ENCODE measurements at regions not wholly inside any gene's neighbourhood (a gene's known extent, or its start where the extent isn't known, plus 50 kb on each side); places are given as distances from the start of the nearest gene placed in this dataset.

DNA sequence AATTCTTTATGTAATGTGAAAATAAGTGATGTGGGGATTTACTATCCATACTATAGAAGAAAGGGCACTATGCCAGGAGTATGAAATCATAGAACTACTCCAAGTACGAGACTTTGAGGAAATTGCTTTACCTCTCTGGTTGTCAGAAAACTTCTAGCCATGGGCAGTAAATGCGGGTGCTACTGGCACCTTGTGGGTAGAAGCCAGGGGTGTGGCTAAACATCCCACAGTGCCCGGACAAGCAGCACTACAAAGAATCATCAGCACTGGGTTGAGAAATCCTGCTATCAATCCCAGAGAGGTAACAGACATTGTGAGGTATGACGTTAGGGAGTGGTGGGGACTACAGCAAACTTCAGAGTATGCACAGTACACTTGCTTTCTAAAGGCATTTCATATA lies 453.5 kb upstream of the TNP1 start:
- Histone ChIP-seq H2AFZ (ENCODE audit: insufficient read depth, low read length, poor library complexity) (no peak overlapping the region), H4K8ac (ENCODE audit: low read depth, low read length) (no peak overlapping the region), H3K14ac (ENCODE audit: low read length) (no peak overlapping the region), H3K27ac (ENCODE audit: low read depth, low read length) (no peak overlapping the region), H3K4me1 (ENCODE audit: control insufficient read depth in 1 of 2, insufficient read depth in 2 of 2, low read length in 2 of 2) (no peaks in the 10 kb centered on the region), H2BK12ac (ENCODE audit: low read length) (no peak overlapping the region), H3K4me2 (ENCODE audit: low read length) (no peak overlapping the region), H3K9me3 (ENCODE audit: insufficient read depth, low read depth, low read length) (peaks cover 5% of the 10 kb centered on the region), H2AK5ac (ENCODE audit: low read length) (no peak overlapping the region), H2BK5ac (ENCODE audit: low read depth, low read length, poor library complexity) (no peak overlapping the region), H3K23ac (ENCODE audit: low read length) (no peak overlapping the region), H3K79me2 (ENCODE audit: control insufficient read depth, insufficient read depth, low read length, poor library complexity) (no peaks in the 10 kb centered on the region), H3K18ac (ENCODE audit: low read length) (no peak overlapping the region), H2BK120ac (ENCODE audit: insufficient read depth, low read length, poor library complexity) (no peak overlapping the region), H3K79me1 (ENCODE audit: low read length) (no peaks in the 10 kb centered on the region), H3K4me3 (ENCODE audit: low read depth, low read length) (no peak overlapping the region), H3K9ac (ENCODE audit: low read length) (no peak overlapping the region), H3K27me3 (ENCODE audit: insufficient read depth, low read length) (no peaks in the 10 kb centered on the region), H4K91ac (ENCODE audit: low read depth, low read length) (peak overlapping the region; percentile 4), H3K36me3 (ENCODE audit: control insufficient read depth in 1 of 2, insufficient read depth in 2 of 2, low read length in 2 of 2) (peaks cover 3 to 6% of the 10 kb centered on the region in 2 experiments), H4K12ac (ENCODE audit: low read depth, low read length) (no peak overlapping the region), H3K4ac (ENCODE audit: low read depth, low read length) (no peak overlapping the region)
- DNase-seq = peak in 1 of 2 donors; percentile 60
- no CpG with 5 or more reads among the region's 4 CpGs for WGBS (ENCODE audit: extremely low coverage, insufficient coverage, insufficient read length)

DNA sequence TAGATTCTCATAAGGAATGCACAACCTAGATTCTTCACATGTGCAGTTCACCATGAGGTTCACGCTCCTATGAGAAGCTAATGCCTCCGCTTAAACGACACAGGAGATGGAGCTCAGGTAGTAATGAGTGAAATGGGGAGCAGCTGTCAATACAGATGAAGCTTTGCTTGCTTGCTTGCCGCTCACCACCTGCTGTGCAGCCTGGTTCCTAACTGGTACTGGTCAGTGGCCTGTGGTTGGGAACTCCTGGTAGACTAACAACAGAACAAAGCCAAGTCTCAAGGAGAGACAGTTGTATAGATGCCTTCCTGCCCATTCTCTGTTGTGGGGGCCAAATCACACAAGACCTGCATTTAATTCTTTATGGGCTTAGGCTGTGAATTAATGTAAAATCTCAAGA lies 449.2 kb upstream of the TNP1 start:
- Histone ChIP-seq H3K27me3 (ENCODE audit: insufficient read depth, low read length) (no peaks in the 10 kb centered on the region), H2AK5ac (ENCODE audit: low read length) (no peak overlapping the region), H3K4me1 (ENCODE audit: control insufficient read depth in 1 of 2, insufficient read depth in 2 of 2, low read length in 2 of 2) (no peaks in the 10 kb centered on the region), H3K23ac (ENCODE audit: low read length) (no peak overlapping the region), H3K79me2 (ENCODE audit: control insufficient read depth, insufficient read depth, low read length, poor library complexity) (no peaks in the 10 kb centered on the region), H3K18ac (ENCODE audit: low read length) (no peak overlapping the region), H3K79me1 (ENCODE audit: low read length) (no peaks in the 10 kb centered on the region), H2BK5ac (ENCODE audit: low read depth, low read length, poor library complexity) (no peak overlapping the region), H3K36me3 (ENCODE audit: control insufficient read depth in 1 of 2, insufficient read depth in 2 of 2, low read length in 2 of 2) (no peaks in the 10 kb centered on the region), H3K14ac (ENCODE audit: low read length) (no peak overlapping the region), H3K27ac (ENCODE audit: low read depth, low read length) (no peak overlapping the region), H3K4ac (ENCODE audit: low read depth, low read length) (no peak overlapping the region), H4K91ac (ENCODE audit: low read depth, low read length) (no peak overlapping the region), H3K9ac (ENCODE audit: low read length) (no peak overlapping the region), H2BK12ac (ENCODE audit: low read length) (no peak overlapping the region), H2BK120ac (ENCODE audit: insufficient read depth, low read length, poor library complexity) (no peak overlapping the region), H3K4me2 (ENCODE audit: low read length) (no peak overlapping the region), H3K4me3 (ENCODE audit: low read depth, low read length) (no peak overlapping the region), H4K8ac (ENCODE audit: low read depth, low read length) (no peak overlapping the region), H2AFZ (ENCODE audit: insufficient read depth, low read length, poor library complexity) (no peak overlapping the region), H3K9me3 (ENCODE audit: insufficient read depth, low read depth, low read length) (no peaks in the 10 kb centered on the region), H4K12ac (ENCODE audit: low read depth, low read length) (no peak overlapping the region)
- WGBS (ENCODE audit: extremely low coverage, insufficient coverage, insufficient read length) = no CpG with 5 or more reads among the region's 4 CpGs
- DNase-seq = no peak

GRCh38 chr2:217307023-217307422 lies 447.2 kb upstream of the TNP1 start:
- no peak overlapping the region for H3K4me2 ChIP-seq (ENCODE audit: low read length)
- H4K8ac ChIP-seq (ENCODE audit: low read depth, low read length) = no peak overlapping the region
- no peaks in the 10 kb centered on the region for H3K79me1 ChIP-seq (ENCODE audit: low read length)
- H2AK5ac ChIP-seq (ENCODE audit: low read length) = no peak overlapping the region
- no CpG with 5 or more reads among the region's 4 CpGs for WGBS (ENCODE audit: extremely low coverage, insufficient coverage, insufficient read length)
- H3K23ac ChIP-seq (ENCODE audit: low read length) = no peak overlapping the region
- H3K4ac ChIP-seq (ENCODE audit: low read depth, low read length) = no peak overlapping the region
- no peaks in the 10 kb centered on the region for H3K36me3 ChIP-seq (ENCODE audit: control insufficient read depth in 1 of 2, insufficient read depth in 2 of 2, low read length in 2 of 2)
- H3K79me2 ChIP-seq (ENCODE audit: control insufficient read depth, insufficient read depth, low read length, poor library complexity) = no peaks in the 10 kb centered on the region
- H3K27ac ChIP-seq (ENCODE audit: low read depth, low read length) = no peak overlapping the region
- H2BK5ac ChIP-seq (ENCODE audit: low read depth, low read length, poor library complexity) = no peak overlapping the region
- no peak overlapping the region for H2BK120ac ChIP-seq (ENCODE audit: insufficient read depth, low read length, poor library complexity)
- no peak overlapping the region for H3K14ac ChIP-seq (ENCODE audit: low read length)
- no peak overlapping the region for H4K12ac ChIP-seq (ENCODE audit: low read depth, low read length)
- no peaks in the 10 kb centered on the region for H3K4me1 ChIP-seq (ENCODE audit: control insufficient read depth in 1 of 2, insufficient read depth in 2 of 2, low read length in 2 of 2)
- no peak for DNase-seq
- H3K9me3 ChIP-seq (ENCODE audit: insufficient read depth, low read depth, low read length) = peaks cover 2% of the 10 kb centered on the region
- no peaks in the 10 kb centered on the region for H3K27me3 ChIP-seq (ENCODE audit: insufficient read depth, low read length)
- H4K91ac ChIP-seq (ENCODE audit: low read depth, low read length) = no peak overlapping the region
- no peak overlapping the region for H3K18ac ChIP-seq (ENCODE audit: low read length)
- no peak overlapping the region for H2AFZ ChIP-seq (ENCODE audit: insufficient read depth, low read length, poor library complexity)
- H2BK12ac ChIP-seq (ENCODE audit: low read length) = no peak overlapping the region
- no peak overlapping the region for H3K9ac ChIP-seq (ENCODE audit: low read length)
- no peak overlapping the region for H3K4me3 ChIP-seq (ENCODE audit: low read depth, low read length)

DNA sequence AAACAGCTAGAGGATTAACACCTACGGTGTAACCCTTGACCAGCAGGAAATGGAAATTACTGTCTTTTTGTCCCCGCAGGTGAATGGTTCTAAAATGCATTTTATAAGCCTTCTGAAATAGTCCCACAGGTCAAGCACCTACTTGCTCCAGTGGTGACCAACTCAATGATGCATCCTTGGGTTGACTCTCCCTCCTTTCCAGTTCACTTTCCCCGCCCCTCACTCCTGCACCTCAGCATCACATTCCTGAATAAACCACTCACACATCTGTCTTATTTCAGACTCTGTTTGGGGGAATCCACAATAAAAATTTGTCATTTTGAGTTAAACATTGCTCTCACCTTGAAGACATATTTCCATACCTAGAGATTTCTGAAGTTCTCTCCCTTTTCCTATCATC lies 446.0 kb upstream of the TNP1 start:
- H3K4me2 ChIP-seq (ENCODE audit: low read length) = no peak overlapping the region
- no peak overlapping the region for H3K9ac ChIP-seq (ENCODE audit: low read length)
- WGBS (ENCODE audit: extremely low coverage, insufficient coverage, insufficient read length) = no CpG with 5 or more reads among the region's 3 CpGs
- H2AFZ ChIP-seq (ENCODE audit: insufficient read depth, low read length, poor library complexity) = no peak overlapping the region
- no peaks in the 10 kb centered on the region for H3K4me1 ChIP-seq (ENCODE audit: control insufficient read depth in 1 of 2, insufficient read depth in 2 of 2, low read length in 2 of 2)
- H3K4me3 ChIP-seq (ENCODE audit: low read depth, low read length) = no peak overlapping the region
- H4K12ac ChIP-seq (ENCODE audit: low read depth, low read length) = no peak overlapping the region
- no peaks in the 10 kb centered on the region for H3K27me3 ChIP-seq (ENCODE audit: insufficient read depth, low read length)
- no peak overlapping the region for H4K91ac ChIP-seq (ENCODE audit: low read depth, low read length)
- DNase-seq = no peak
- no peaks in the 10 kb centered on the region for H3K79me2 ChIP-seq (ENCODE audit: control insufficient read depth, insufficient read depth, low read length, poor library complexity)
- peaks cover 2% of the 10 kb centered on the region for H3K9me3 ChIP-seq (ENCODE audit: insufficient read depth, low read depth, low read length)
- no peak overlapping the region for H3K18ac ChIP-seq (ENCODE audit: low read length)
- no peak overlapping the region for H3K4ac ChIP-seq (ENCODE audit: low read depth, low read length)
- H3K36me3 ChIP-seq (ENCODE audit: control insufficient read depth in 1 of 2, insufficient read depth in 2 of 2, low read length in 2 of 2) = no peaks in the 10 kb centered on the region
- H3K27ac ChIP-seq (ENCODE audit: low read depth, low read length) = no peak overlapping the region
- H2BK12ac ChIP-seq (ENCODE audit: low read length) = no peak overlapping the region
- H3K79me1 ChIP-seq (ENCODE audit: low read length) = no peaks in the 10 kb centered on the region
- no peak overlapping the region for H2BK5ac ChIP-seq (ENCODE audit: low read depth, low read length, poor library complexity)
- no peak overlapping the region for H2BK120ac ChIP-seq (ENCODE audit: insufficient read depth, low read length, poor library complexity)
- H4K8ac ChIP-seq (ENCODE audit: low read depth, low read length) = no peak overlapping the region
- H2AK5ac ChIP-seq (ENCODE audit: low read length) = no peak overlapping the region
- no peak overlapping the region for H3K14ac ChIP-seq (ENCODE audit: low read length)
- H3K23ac ChIP-seq (ENCODE audit: low read length) = no peak overlapping the region
